ENCODE measurements at regions not wholly inside any gene's neighbourhood (a gene's known extent, or its start where the extent isn't known, plus 50 kb on each side); places are given as distances from the start of the nearest gene placed in this dataset.

- WGBS (ENCODE audit: missing lambda C conversion rate): 20% methylated on average over 4 of the region's 4 CpGs
- Histone ChIP-seq H3K4me3 (no peak overlapping the region), H3K9me3 (no peaks in the 10 kb centered on the region), H3K27ac (no peak overlapping the region), H3K4me2 (no peak overlapping the region), H3K4me1 (no peaks in the 10 kb centered on the region)
- no peak for TF ChIP-seq SREBF2 (IDR thresholded peaks at IDR 0.05)
- TF ChIP-seq RNF2 (IDR thresholded peaks at IDR 0.05; ENCODE audit: borderline replicate concordance, low read depth): no peak
- no peak for TF ChIP-seq KDM1A (IDR thresholded peaks at IDR 0.05; ENCODE audit: low read depth)
- TF ChIP-seq POLR2A (IDR thresholded peaks at IDR 0.05; ENCODE audit: low read length): no peak
- no peak for TF ChIP-seq ZSCAN20 (CRISPR knock-in tag; IDR thresholded peaks at IDR 0.05)
- no peak for TF ChIP-seq CHD2 (IDR thresholded peaks at IDR 0.05; ENCODE audit: low read length, partially characterized antibody)
- TF ChIP-seq REST (IDR thresholded peaks at IDR 0.05): no peak
- TF ChIP-seq JUN (IDR thresholded peaks at IDR 0.05): no peak
- no peak for TF ChIP-seq HOXB13 (CRISPR knock-in tag; IDR thresholded peaks at IDR 0.05; ENCODE audit: low read depth)
- no peak for FAIRE-seq
- ChIA-PET POLR2A (no interaction called here), CTCF (no interaction called here)
- DNase-seq (ENCODE audit: low read depth in 1 of 2, low spot score in 1 of 2): no peak
- ATAC-seq: no peak
Measured at GRCh38 chr10:20633714-20634113, 263.4 kb downstream of the NEBL start.

- no peak for FAIRE-seq
- H3K4me1 ChIP-seq: no peaks in the 10 kb centered on the region
- H3K27ac ChIP-seq: no peak overlapping the region
- POLR2A ChIA-PET: no interaction called here
- H3K4me2 ChIP-seq: no peak overlapping the region
- TF ChIP-seq MAX (IDR thresholded peaks at IDR 0.05) (no peak), JUNB (IDR thresholded peaks at IDR 0.05) (no peak), KDM5A (IDR thresholded peaks at IDR 0.05) (no peak), HOXB13 (CRISPR knock-in tag; IDR thresholded peaks at IDR 0.05; ENCODE audit: low read depth) (no peak), HOXB5 (CRISPR knock-in tag; IDR thresholded peaks at IDR 0.05) (no peak), FOSB (CRISPR knock-in tag; IDR thresholded peaks at IDR 0.05) (no peak), FOXS1 (CRISPR knock-in tag; IDR thresholded peaks at IDR 0.05) (no peak), HEYL (CRISPR knock-in tag; IDR thresholded peaks at IDR 0.05) (no peak), FOSL2 (IDR thresholded peaks at IDR 0.05) (no peak), FOSL2 (CRISPR knock-in tag; IDR thresholded peaks at IDR 0.05) (no peak), REST (IDR thresholded peaks at IDR 0.05) (no peak)
- CTCF ChIA-PET: no interaction called here
- no peak for ATAC-seq
- H3K4me3 ChIP-seq: no peak overlapping the region
- DNase-seq (ENCODE audit: low read depth in 1 of 2, low spot score in 1 of 2): no peak
- H3K9me3 ChIP-seq: no peaks in the 10 kb centered on the region
- 7% methylated on average over 2 of the region's 2 CpGs for WGBS (ENCODE audit: missing lambda C conversion rate)
Measured at GRCh38 chr10:20632696-20633095, 264.4 kb downstream of the NEBL start.

- POLR2A ChIA-PET: no interaction called here
- no peak for TF ChIP-seq NR3C1 (IDR thresholded peaks at IDR 0.05)
- TF ChIP-seq EHMT2 (IDR thresholded peaks at IDR 0.05; ENCODE audit: low read depth): no peak
- no peak for TF ChIP-seq MAX (IDR thresholded peaks at IDR 0.05)
- no peak for TF ChIP-seq MYC (IDR thresholded peaks at IDR 0.05; ENCODE audit: borderline replicate concordance, low read length)
- TF ChIP-seq ELK1 (IDR thresholded peaks at IDR 0.05; ENCODE audit: low read depth, low read length): no peak
- no peak for TF ChIP-seq SREBF2 (IDR thresholded peaks at IDR 0.05)
- TF ChIP-seq RARB (CRISPR knock-in tag; IDR thresholded peaks at IDR 0.05): no peak
- no peak for TF ChIP-seq ZC3H11A (IDR thresholded peaks at IDR 0.05)
- TF ChIP-seq EP300 (IDR thresholded peaks at IDR 0.05): no peak
- no peak for TF ChIP-seq NPAS2 (CRISPR knock-in tag; IDR thresholded peaks at IDR 0.05; ENCODE audit: borderline replicate concordance)
- DNase-seq (ENCODE audit: low read depth in 1 of 2, low spot score in 1 of 2): no peak
- Histone ChIP-seq H3K4me3 (no peak overlapping the region), H3K27ac (no peak overlapping the region), H3K9me3 (no peaks in the 10 kb centered on the region), H3K4me1 (no peaks in the 10 kb centered on the region), H3K4me2 (no peak overlapping the region)
- ATAC-seq: no peak
- CTCF ChIA-PET: no interaction called here
- FAIRE-seq: no peak
- WGBS (ENCODE audit: missing lambda C conversion rate): 80% methylated on average over 1 of the region's 1 CpG
Measured at GRCh38 chr10:20631229-20631628, 265.9 kb downstream of the NEBL start.

Measured in A549 (cell line).